ENCODE measurements at regions not wholly inside any gene's neighbourhood (a gene's known extent, or its start where the extent isn't known, plus 50 kb on each side); places are given as distances from the start of the nearest gene placed in this dataset.
"Not testable (repeated sequence)": the region's sequence is repeated elsewhere in the genome, so short reads cannot be mapped to it uniquely, and the experiment has no call there.

DNA sequence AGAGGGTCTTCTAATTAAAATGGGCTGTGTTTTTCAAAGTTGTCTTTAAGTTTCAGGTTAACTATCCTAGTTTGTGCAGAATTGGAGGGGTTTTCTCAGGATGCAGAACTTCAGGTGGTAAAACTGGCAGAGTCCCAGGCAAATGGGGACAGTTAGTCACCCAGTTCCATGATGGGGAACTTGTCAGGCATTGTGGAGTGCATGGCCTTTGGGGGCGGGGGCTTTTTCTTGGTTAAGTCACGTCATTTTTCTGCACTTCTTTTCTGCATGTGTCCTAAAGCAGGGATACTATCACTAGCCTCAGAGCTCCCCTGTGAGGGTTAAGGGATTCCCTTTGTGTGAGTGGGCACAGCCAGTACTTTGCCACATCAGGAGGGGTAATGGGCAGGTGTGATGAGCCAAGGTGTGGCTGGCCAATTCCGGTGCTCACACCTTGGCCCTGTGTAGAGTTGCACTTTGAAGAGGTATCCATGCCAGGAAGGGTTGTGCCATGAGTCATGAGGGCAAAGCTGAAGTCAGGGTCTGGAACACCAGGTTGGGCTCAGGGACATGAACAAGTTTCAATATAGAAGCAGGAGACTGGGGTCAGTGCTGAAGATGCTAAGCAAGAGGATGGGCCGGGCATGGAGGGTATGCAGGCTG, 126.0 kb upstream of the RREB1 start:
- TF ChIP-seq, protein P1, sequence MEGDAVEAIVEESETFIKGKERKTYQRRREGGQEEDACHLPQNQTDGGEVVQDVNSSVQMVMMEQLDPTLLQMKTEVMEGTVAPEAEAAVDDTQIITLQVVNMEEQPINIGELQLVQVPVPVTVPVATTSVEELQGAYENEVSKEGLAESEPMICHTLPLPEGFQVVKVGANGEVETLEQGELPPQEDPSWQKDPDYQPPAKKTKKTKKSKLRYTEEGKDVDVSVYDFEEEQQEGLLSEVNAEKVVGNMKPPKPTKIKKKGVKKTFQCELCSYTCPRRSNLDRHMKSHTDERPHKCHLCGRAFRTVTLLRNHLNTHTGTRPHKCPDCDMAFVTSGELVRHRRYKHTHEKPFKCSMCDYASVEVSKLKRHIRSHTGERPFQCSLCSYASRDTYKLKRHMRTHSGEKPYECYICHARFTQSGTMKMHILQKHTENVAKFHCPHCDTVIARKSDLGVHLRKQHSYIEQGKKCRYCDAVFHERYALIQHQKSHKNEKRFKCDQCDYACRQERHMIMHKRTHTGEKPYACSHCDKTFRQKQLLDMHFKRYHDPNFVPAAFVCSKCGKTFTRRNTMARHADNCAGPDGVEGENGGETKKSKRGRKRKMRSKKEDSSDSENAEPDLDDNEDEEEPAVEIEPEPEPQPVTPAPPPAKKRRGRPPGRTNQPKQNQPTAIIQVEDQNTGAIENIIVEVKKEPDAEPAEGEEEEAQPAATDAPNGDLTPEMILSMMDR (conservative IDR thresholded peaks at IDR 0.05) = no peak
- no peaks in the 10 kb centered on the region for H3K36me3 Mint-ChIP-seq (ENCODE audit: low read depth)
- DNase-seq (ENCODE audit: low read depth, low spot score) = no peak
- no peaks in the 10 kb centered on the region for H3K9me3 Mint-ChIP-seq
- H3K4me3 Mint-ChIP-seq = no peak overlapping the region
- peaks cover 5% of the 10 kb centered on the region for H3K4me1 Mint-ChIP-seq
- no peaks in the 10 kb centered on the region for H3K27me3 Mint-ChIP-seq (ENCODE audit: low read depth)
- peak overlapping the region; percentile 82 for H3K27ac Mint-ChIP-seq (ENCODE audit: unreplicated experiment)

DNA sequence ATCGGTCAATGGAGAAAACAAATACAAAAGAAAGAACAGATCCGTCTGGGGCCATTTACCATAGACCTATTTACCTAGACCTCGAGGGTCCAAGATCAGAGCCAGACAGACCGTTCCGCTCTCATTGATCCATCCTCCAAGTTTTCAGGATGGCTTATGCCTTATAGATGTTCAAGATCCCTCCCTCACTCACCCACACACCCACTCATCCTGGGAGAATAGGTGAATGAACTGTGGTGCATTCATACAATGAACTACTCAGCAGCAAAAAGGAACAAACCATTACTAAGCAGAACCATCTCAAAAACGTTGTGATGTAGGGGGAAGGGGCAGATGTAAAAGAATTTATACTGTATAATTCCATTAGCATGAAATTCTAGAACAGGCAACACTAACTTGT, 125.1 kb upstream of the RREB1 start:
- Mint-ChIP-seq H3K27ac (ENCODE audit: unreplicated experiment) (no peak overlapping the region), H3K4me1 (peaks cover 5% of the 10 kb centered on the region), H3K36me3 (ENCODE audit: low read depth) (no peaks in the 10 kb centered on the region), H3K27me3 (ENCODE audit: low read depth) (no peaks in the 10 kb centered on the region), H3K4me3 (no peak overlapping the region), H3K9me3 (no peaks in the 10 kb centered on the region)
- TF ChIP-seq, protein P1 (conservative IDR thresholded peaks at IDR 0.05) = no peak
- DNase-seq (ENCODE audit: low read depth, low spot score) = no peak

- peaks cover 5% of the 10 kb centered on the region for H3K4me1 Mint-ChIP-seq
- TF ChIP-seq, protein P1 (conservative IDR thresholded peaks at IDR 0.05) = no peak
- no peaks in the 10 kb centered on the region for H3K27me3 Mint-ChIP-seq (ENCODE audit: low read depth)
- H3K27ac Mint-ChIP-seq (ENCODE audit: unreplicated experiment) = no peak overlapping the region
- DNase-seq (ENCODE audit: low read depth, low spot score) = no peak
- H3K4me3 Mint-ChIP-seq = no peak overlapping the region
- H3K9me3 Mint-ChIP-seq = no peaks in the 10 kb centered on the region
- H3K36me3 Mint-ChIP-seq (ENCODE audit: low read depth) = no peaks in the 10 kb centered on the region
These were observed 123.0 kb upstream of the RREB1 start for GRCh38 chr6:6984585-6985366.

DNA sequence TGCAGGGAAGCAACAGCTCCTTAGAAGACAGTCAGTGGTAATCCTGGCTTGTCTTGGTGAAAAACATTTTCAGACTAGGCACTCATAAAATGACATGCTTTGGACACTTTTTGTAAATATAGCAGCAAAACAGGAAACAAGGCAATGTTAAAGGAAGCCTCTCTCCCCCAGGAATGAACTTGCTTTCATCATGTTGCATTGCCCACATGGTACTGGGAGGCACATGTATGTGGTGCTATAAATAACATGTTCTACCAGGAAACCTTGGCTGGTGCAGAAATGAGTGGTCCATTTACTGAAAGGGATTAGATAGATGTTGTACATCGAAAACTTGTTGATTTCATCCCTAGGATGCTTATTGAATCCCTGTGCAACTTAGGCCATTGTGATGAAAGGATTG, 121.4 kb upstream of the RREB1 start:
- Mint-ChIP-seq H3K36me3 (ENCODE audit: low read depth) (no peaks in the 10 kb centered on the region), H3K4me3 (no peak overlapping the region), H3K9me3 (no peaks in the 10 kb centered on the region), H3K27ac (ENCODE audit: unreplicated experiment) (no peak overlapping the region), H3K27me3 (ENCODE audit: low read depth) (no peaks in the 10 kb centered on the region), H3K4me1 (peaks cover 5% of the 10 kb centered on the region)
- TF ChIP-seq, protein P1 (conservative IDR thresholded peaks at IDR 0.05) = no peak
- DNase-seq (ENCODE audit: low read depth, low spot score) = no peak

DNA sequence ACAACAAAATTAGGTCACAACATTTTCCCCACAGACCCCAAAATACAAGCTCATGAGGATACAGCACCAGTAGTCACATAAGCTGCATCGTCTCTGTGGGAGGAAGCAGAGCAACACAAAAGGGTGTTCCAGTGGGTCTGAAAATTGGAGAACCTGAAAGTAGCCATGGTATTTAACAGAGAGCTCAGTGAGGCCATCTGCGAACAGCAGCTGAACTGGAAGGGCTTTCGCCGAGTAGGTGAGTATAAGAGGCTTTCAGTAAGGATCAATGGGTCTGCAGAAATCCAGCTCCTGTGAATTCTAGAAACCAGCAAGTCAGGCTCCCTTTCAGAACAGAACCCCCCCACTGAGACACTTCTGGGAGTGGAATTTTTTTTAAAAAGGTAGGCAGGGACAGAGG, 120.0 kb upstream of the RREB1 start:
- no peaks in the 10 kb centered on the region for H3K27me3 Mint-ChIP-seq (ENCODE audit: low read depth)
- H3K4me1 Mint-ChIP-seq = peaks cover 5% of the 10 kb centered on the region
- no peaks in the 10 kb centered on the region for H3K9me3 Mint-ChIP-seq
- no peaks in the 10 kb centered on the region for H3K36me3 Mint-ChIP-seq (ENCODE audit: low read depth)
- H3K4me3 Mint-ChIP-seq = no peak overlapping the region
- no peak for DNase-seq (ENCODE audit: low read depth, low spot score)
- peak overlapping the region; percentile 66 for H3K27ac Mint-ChIP-seq (ENCODE audit: unreplicated experiment)
- TF ChIP-seq, protein P1 (conservative IDR thresholded peaks at IDR 0.05) = no peak

DNA sequence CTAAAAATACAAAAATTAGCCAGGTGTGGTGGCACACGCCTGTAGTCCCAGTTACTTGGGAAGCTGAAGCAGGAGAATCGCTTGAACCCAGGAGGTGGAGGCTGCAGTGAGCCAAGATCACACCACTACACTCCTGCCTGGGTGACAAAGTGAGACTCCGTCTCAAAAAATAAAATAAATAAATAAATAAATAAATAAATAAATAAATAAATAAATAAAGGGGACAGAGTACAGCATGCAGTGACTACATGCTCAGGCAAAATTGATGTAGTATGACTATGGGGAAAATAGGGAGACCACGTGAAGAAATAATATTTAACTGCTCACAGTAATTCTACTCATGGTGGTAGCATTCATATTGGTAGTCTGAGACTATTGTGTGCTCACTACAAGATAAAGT, 117.7 kb upstream of the RREB1 start:
- H3K36me3 Mint-ChIP-seq (ENCODE audit: low read depth); H3K9me3 Mint-ChIP-seq; DNase-seq (ENCODE audit: low read depth, low spot score); H3K27ac Mint-ChIP-seq (ENCODE audit: unreplicated experiment); H3K27me3 Mint-ChIP-seq (ENCODE audit: low read depth); H3K4me1 Mint-ChIP-seq; H3K4me3 Mint-ChIP-seq: not testable (repeated sequence)
